Caco-2 (cell line): ENCODE measurements at regions not wholly inside any gene's neighbourhood (a gene's known extent, or its start where the extent isn't known, plus 50 kb on each side); places are given as distances from the start of the nearest gene placed in this dataset.

ENCODE experiments used
- BruUV-seq: library from RNA; stranded (reverse); fragments of 400-500 nt; replicated peaks from 2 replicates; lab custom pipeline; 2021; lab: Mats Ljungman, UMichigan
- CTCF ChIA-PET: fragments of 300-600 bp; sonication (Branson Sonifier 250); formaldehyde crosslinking; loops from one replicate; lab custom pipeline; 2022; ENCODE audit warnings: antibody characterized with exemption; lab: Charles Lee
- POLR2A ChIA-PET: fragments of 300-600 bp; sonication (Branson Sonifier 250); formaldehyde crosslinking; loops from one replicate; lab custom pipeline; 2022; ENCODE audit warnings: antibody characterized with exemption; lab: Charles Lee
- DNase-seq, 2 experiments: peaks; one replicate each; pipeline versions ENCODE4 v3.0.0 to v3.0.0-alpha.2; 2020 to 2022
- H3K27me3 ChIP-seq: replicated peaks from 2 replicates; pipeline ENCODE4 v1.6.0; 2011; ENCODE audit warnings: low read length; ENCODE audit not compliant: control insufficient read depth, insufficient read depth
- H3K36me3 ChIP-seq: 2 replicates; pipeline ENCODE4 v1.5.1; 2011; ENCODE audit warnings: low read length; ENCODE audit not compliant: control insufficient read depth, insufficient read depth
- H3K4me1 ChIP-seq: fragments of 250-450 bp; sonication (Bioruptor Pico); 2 replicates; pipeline ENCODE4 v1.5.1; 2020; ENCODE audit warnings: mild to moderate bottlenecking
- H3K4me3 ChIP-seq: 2 replicates; pipeline ENCODE4 v1.5.1; 2011; ENCODE audit warnings: low read depth, mild to moderate bottlenecking, control low read depth, low read length
- H3K9me3 ChIP-seq: fragments of 250-450 bp; sonication (Bioruptor Pico); 2 replicates; pipeline ENCODE4 v1.5.1; 2020; ENCODE audit warnings: mild to moderate bottlenecking, moderate library complexity
- H3K27ac Mint-ChIP-seq: one replicate; pipeline ENCODE4 v1.8.0; 2022; ENCODE audit warnings: mixed read lengths; ENCODE audit not compliant: unreplicated experiment
- H3K27me3 Mint-ChIP-seq: one replicate; pipeline ENCODE4 v1.8.0; 2022; ENCODE audit warnings: mixed read lengths; ENCODE audit not compliant: insufficient read depth, unreplicated experiment
- H3K36me3 Mint-ChIP-seq: one replicate; pipeline ENCODE4 v1.8.0; 2022; ENCODE audit warnings: mild to moderate bottlenecking, mixed read lengths; ENCODE audit not compliant: insufficient read depth, unreplicated experiment
- H3K4me1 Mint-ChIP-seq: one replicate; pipeline ENCODE4 v1.8.0; 2022; ENCODE audit warnings: low read depth, mixed read lengths; ENCODE audit not compliant: unreplicated experiment
- H3K4me3 Mint-ChIP-seq: one replicate; pipeline ENCODE4 v1.8.0; 2022; ENCODE audit warnings: mild to moderate bottlenecking, moderate library complexity, mixed read lengths; ENCODE audit not compliant: unreplicated experiment
- H3K9me3 Mint-ChIP-seq: one replicate; pipeline ENCODE4 v1.8.0; 2022; ENCODE audit warnings: mixed read lengths; ENCODE audit not compliant: unreplicated experiment
- intact Hi-C: fragments of 100-400 bp; cut with micrococcal nuclease; formaldehyde crosslinking; loops from one replicate; pipeline ENCODE4 v1.10.0; 2022; ENCODE audit not compliant: unreplicated experiment
- TF ChIP-seq, protein P1 (sequence below), 2 experiments: fragments of 200-600 bp in 1 of 2; IDR thresholded peaks; 1 replicate in 1 of 2; 2 replicates in 1 of 2; pipeline versions ENCODE4 v1.5.1 to v1.8.0; 2011 to 2022; ENCODE audit warnings: antibody characterized with exemption in 1 of 2, control low read depth in 1 of 2, inconsistent platforms in 1 of 2, low read depth in 1 of 2, low read length in 1 of 2, mild to moderate bottlenecking in 1 of 2, moderate library complexity in 1 of 2; ENCODE audit not compliant: insufficient read depth in 1 of 2, severe bottlenecking in 1 of 2, unreplicated experiment in 1 of 2

DNA sequence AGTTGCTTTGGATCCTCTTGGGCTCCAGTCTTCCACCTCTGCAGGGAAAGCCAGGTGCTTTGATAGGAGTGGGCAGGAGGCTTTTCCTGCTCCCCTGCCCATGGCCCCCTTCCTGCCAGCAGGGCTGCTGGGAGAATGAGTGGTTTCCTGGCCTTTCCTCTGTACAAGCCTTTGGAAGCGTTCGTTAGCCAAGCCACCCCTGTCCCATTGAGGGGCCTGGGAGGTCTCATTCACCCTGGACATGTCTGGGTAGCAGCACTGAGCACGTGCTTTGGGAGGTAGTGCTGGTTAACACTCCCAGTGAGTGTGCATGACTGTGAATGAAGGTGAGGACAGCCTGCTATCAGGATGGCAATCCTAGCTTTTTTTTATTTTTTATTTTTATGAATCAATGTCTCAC lies 118.5 kb upstream of the CACNA1E start:
- no peaks in the 10 kb centered on the region for H3K36me3 Mint-ChIP-seq
- no peaks in the 10 kb centered on the region for H3K27me3 ChIP-seq
- H3K27ac Mint-ChIP-seq = no peak overlapping the region
- no peaks in the 10 kb centered on the region for H3K9me3 Mint-ChIP-seq
- no peaks in the 10 kb centered on the region for H3K9me3 ChIP-seq
- BruUV-seq = no TSS peak
- H3K4me1 ChIP-seq = no peaks in the 10 kb centered on the region
- H3K4me1 Mint-ChIP-seq = no peaks in the 10 kb centered on the region
- no peak overlapping the region for H3K4me3 ChIP-seq
- peaks cover 4% of the 10 kb centered on the region for H3K27me3 Mint-ChIP-seq
- H3K36me3 ChIP-seq = no peaks in the 10 kb centered on the region
- POLR2A ChIA-PET = no interaction called here
- intact Hi-C loops = no loop called here
- CTCF ChIA-PET = no interaction called here
- TF ChIP-seq, protein P1, sequence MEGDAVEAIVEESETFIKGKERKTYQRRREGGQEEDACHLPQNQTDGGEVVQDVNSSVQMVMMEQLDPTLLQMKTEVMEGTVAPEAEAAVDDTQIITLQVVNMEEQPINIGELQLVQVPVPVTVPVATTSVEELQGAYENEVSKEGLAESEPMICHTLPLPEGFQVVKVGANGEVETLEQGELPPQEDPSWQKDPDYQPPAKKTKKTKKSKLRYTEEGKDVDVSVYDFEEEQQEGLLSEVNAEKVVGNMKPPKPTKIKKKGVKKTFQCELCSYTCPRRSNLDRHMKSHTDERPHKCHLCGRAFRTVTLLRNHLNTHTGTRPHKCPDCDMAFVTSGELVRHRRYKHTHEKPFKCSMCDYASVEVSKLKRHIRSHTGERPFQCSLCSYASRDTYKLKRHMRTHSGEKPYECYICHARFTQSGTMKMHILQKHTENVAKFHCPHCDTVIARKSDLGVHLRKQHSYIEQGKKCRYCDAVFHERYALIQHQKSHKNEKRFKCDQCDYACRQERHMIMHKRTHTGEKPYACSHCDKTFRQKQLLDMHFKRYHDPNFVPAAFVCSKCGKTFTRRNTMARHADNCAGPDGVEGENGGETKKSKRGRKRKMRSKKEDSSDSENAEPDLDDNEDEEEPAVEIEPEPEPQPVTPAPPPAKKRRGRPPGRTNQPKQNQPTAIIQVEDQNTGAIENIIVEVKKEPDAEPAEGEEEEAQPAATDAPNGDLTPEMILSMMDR (IDR thresholded peaks at IDR 0.05; ENCODE audit: insufficient read depth in 1 of 2, low read depth in 1 of 2, low read length in 1 of 2, severe bottlenecking in 1 of 2, unreplicated experiment in 1 of 2) = no peak
- no peak for DNase-seq
- no peak overlapping the region for H3K4me3 Mint-ChIP-seq

DNA sequence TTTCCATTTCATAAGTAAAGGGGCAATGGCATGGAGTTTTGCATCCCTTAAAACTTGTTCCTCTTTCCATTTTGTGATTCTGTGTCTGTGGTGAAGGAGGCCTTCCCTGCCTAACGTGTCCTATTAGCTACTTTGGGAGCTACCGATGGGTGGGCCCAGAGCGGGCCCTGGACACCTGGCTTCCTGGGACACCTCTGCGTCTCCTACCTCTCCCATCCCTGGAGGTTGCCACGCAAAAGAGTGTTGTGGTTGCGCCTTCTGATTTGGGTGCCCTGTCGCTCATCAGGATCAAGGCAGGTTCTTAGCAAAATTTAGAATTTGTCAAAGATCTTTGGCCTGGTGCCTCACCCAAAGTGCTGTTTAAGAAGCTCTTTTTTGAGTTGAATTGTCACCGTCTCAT lies 116.4 kb upstream of the CACNA1E start:
- intact Hi-C loops = no loop called here
- peaks cover 4% of the 10 kb centered on the region for H3K27me3 Mint-ChIP-seq
- Histone ChIP-seq H3K27me3 (no peaks in the 10 kb centered on the region), H3K36me3 (no peaks in the 10 kb centered on the region), H3K4me3 (no peak overlapping the region), H3K9me3 (peaks cover 3% of the 10 kb centered on the region; the same call in 1 of the 2 replicates), H3K4me1 (no peaks in the 10 kb centered on the region)
- H3K4me3 Mint-ChIP-seq = no peak overlapping the region
- DNase-seq = no peak
- H3K27ac Mint-ChIP-seq = no peak overlapping the region
- no peaks in the 10 kb centered on the region for H3K36me3 Mint-ChIP-seq
- CTCF ChIA-PET = no interaction called here
- no peaks in the 10 kb centered on the region for H3K4me1 Mint-ChIP-seq
- no TSS peak for BruUV-seq
- POLR2A ChIA-PET = no interaction called here
- TF ChIP-seq, protein P1 (IDR thresholded peaks at IDR 0.05; ENCODE audit: insufficient read depth in 1 of 2, low read depth in 1 of 2, low read length in 1 of 2, severe bottlenecking in 1 of 2, unreplicated experiment in 1 of 2) = no peak
- no peaks in the 10 kb centered on the region for H3K9me3 Mint-ChIP-seq

DNA sequence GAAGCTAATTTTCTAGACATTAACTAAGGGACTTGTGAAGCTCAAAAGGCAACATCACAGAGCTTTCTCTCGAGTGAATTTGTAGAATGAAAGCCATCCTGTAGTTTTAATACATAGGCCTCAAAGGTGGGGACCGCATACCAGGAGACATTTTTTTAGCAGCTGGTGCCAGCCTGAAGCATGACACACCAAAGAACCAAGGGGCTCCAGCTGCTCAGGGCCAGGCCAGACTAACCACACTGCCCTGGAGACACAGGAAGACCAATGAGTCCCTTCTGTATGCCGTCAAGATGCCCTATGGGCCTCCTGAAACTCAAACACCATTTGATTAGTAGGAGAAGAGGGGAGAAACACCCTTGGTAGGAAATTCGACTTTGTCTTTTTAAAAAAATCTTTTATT lies 113.9 kb upstream of the CACNA1E start:
- Mint-ChIP-seq H3K4me3 (no peak overlapping the region), H3K27ac (no peak overlapping the region), H3K27me3 (peaks cover 4% of the 10 kb centered on the region), H3K4me1 (no peaks in the 10 kb centered on the region), H3K9me3 (no peaks in the 10 kb centered on the region), H3K36me3 (no peaks in the 10 kb centered on the region)
- Histone ChIP-seq H3K9me3 (peaks cover 7% of the 10 kb centered on the region; the same call in 1 of the 2 replicates), H3K4me1 (no peaks in the 10 kb centered on the region), H3K27me3 (no peaks in the 10 kb centered on the region), H3K36me3 (no peaks in the 10 kb centered on the region), H3K4me3 (no peak overlapping the region)
- ChIA-PET CTCF (no interaction called here), POLR2A (no interaction called here)
- intact Hi-C loops = no loop called here
- TF ChIP-seq, protein P1 (IDR thresholded peaks at IDR 0.05; ENCODE audit: insufficient read depth in 1 of 2, low read depth in 1 of 2, low read length in 1 of 2, severe bottlenecking in 1 of 2, unreplicated experiment in 1 of 2) = no peak
- BruUV-seq = no TSS peak
- no peak for DNase-seq
